ENCODE measurements at regions not wholly inside any gene's neighbourhood (a gene's known extent, or its start where the extent isn't known, plus 50 kb on each side); places are given as distances from the start of the nearest gene placed in this dataset.

DNA sequence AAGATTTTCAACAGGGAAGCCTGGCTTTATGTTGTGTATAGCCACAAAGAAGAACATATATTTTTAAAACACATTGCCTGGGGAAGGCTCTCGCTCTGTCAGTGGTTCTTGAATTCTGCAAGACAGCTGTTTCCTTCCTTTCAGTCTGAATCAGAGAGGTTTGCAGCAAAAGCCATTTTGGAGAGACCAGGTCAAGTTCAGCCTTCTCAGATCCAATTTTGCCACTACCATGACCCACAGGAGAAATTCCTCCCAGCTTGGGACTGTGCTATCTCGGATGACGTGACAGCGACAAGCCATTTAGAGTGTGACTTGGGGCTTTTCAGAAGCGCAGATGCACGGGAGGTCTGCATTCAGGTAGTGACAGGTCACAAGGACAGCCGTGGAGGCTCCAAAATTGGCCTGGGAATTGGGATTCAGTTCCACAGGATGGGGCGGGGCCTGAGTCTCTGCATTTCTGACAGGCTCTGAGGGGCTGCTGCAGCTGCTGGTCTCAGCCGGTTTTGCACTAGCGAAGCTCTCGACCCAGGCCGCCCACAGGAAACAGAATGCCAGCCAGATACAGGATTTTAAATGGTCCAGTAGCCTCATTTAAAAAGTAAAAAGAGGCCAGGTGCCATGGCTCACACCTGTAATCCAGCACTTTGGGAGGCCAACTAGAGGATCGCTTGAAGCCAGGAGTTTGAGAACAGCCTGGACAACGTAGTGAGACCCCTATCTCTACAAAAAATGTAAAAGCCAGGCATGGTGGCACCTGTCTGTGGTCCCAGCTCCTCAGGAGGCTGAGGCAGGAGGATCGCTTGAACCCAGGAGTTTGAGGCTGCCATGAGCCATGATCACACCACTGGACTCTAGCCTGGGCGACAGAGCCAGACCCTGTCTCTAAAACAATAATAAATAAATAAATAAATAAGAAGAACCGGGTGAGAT lies 196.6 kb upstream of the CIBAR2 start:
- Histone ChIP-seq H3K9me3 (ENCODE audit: insufficient read depth, low read depth, low read length) (no peaks in the 10 kb centered on the region), H3K79me2 (ENCODE audit: insufficient read depth, low read length) (no peaks in the 10 kb centered on the region), H4K20me1 (ENCODE audit: insufficient read depth, low read length) (peaks cover 84% of the 10 kb centered on the region)

DNA sequence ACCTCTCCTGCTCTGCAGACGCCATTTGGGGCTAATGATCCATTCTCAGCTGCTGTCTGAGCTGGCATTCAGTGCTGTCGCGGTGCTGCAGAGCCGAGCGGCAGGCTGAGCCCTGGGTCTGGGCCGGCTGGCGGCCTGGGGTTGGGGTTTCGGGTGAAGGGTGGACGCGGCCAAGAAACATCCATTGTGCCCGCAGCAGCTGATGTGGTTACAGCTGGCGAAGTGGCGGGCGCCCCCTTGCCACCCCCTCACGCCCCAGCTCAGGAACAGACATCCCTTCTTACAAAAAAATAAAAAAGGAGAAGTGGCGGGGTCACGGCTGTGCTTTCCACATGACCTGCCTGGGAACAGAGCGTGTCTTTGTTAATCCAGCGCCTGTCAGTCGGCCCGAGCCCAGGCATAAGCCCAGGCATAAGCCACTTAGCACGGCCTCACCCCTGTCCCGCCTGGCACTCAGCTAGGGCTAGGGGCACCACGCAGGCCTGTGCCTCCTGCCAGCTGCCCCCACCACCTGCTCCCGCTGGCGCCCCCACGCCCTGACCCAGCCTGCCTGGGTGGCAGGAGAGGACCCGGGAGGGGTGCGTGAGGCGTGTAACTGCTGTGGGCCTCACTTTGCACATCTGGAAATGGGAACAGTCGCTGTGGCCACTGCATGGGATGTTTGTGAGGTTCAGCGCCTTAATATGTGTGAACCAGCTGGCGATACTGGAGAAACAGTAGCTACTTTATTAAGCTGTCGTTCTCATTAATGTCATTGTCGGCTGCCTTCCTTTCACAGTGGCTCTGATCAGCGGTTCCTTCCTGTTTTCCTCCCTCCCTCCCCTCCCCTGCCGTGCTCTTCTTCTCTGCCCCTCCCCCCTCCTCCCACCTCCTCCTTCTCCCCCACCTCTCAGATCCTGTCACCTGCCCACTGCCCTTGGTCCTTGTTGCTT lies 197.7 kb upstream of the CIBAR2 start:
- peaks cover 2% of the 10 kb centered on the region for H3K27me3 ChIP-seq (ENCODE audit: insufficient read depth, low read length)
- H3K27me3 Mint-ChIP-seq (ENCODE audit: low read depth, unreplicated experiment): peaks cover 9% of the 10 kb centered on the region
- H3K36me3 Mint-ChIP-seq (ENCODE audit: low read depth, unreplicated experiment): no peaks in the 10 kb centered on the region
- FAIRE-seq (no peak), DNase-seq (ENCODE audit: low read depth) (no peak)
- no peaks in the 10 kb centered on the region for H3K9me3 ChIP-seq (ENCODE audit: insufficient read depth, low read depth, low read length)
- H4K20me1 ChIP-seq (ENCODE audit: insufficient read depth, low read length): peaks cover 84% of the 10 kb centered on the region
- H3K4me3 Mint-ChIP-seq (ENCODE audit: unreplicated experiment): no peak overlapping the region
- no peak overlapping the region for H3K27ac ChIP-seq (ENCODE audit: low read depth, low read length)
- peaks cover 16% of the 10 kb centered on the region for H3K4me1 ChIP-seq (ENCODE audit: insufficient read depth, low read length)
- no peak overlapping the region for H3K27ac Mint-ChIP-seq (ENCODE audit: unreplicated experiment)
- H2AFZ ChIP-seq (ENCODE audit: low read depth, low read length): no peak overlapping the region
- H3K9me3 Mint-ChIP-seq (ENCODE audit: unreplicated experiment): no peaks in the 10 kb centered on the region
- no peaks in the 10 kb centered on the region for H3K79me2 ChIP-seq (ENCODE audit: insufficient read depth, low read length)
- H3K4me3 ChIP-seq (ENCODE audit: insufficient read depth, low read depth, low read length): no peak overlapping the region
- peaks cover 25% of the 10 kb centered on the region for H3K4me1 Mint-ChIP-seq (ENCODE audit: low read depth, unreplicated experiment)
- no peaks in the 10 kb centered on the region for H3K36me3 ChIP-seq (ENCODE audit: insufficient read depth, low read length)
- H3K4me2 ChIP-seq (ENCODE audit: low read length): no peak overlapping the region
- no peak overlapping the region for H3K9ac ChIP-seq (ENCODE audit: low read length)
- TF ChIP-seq EZH2 (IDR thresholded peaks at IDR 0.05; ENCODE audit: insufficient read depth, low read length): no peak
- TF ChIP-seq, protein P1, sequence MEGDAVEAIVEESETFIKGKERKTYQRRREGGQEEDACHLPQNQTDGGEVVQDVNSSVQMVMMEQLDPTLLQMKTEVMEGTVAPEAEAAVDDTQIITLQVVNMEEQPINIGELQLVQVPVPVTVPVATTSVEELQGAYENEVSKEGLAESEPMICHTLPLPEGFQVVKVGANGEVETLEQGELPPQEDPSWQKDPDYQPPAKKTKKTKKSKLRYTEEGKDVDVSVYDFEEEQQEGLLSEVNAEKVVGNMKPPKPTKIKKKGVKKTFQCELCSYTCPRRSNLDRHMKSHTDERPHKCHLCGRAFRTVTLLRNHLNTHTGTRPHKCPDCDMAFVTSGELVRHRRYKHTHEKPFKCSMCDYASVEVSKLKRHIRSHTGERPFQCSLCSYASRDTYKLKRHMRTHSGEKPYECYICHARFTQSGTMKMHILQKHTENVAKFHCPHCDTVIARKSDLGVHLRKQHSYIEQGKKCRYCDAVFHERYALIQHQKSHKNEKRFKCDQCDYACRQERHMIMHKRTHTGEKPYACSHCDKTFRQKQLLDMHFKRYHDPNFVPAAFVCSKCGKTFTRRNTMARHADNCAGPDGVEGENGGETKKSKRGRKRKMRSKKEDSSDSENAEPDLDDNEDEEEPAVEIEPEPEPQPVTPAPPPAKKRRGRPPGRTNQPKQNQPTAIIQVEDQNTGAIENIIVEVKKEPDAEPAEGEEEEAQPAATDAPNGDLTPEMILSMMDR (IDR thresholded peaks at IDR 0.05; ENCODE audit: insufficient read depth, low read depth, low read length): no peak

More for the DNA sequence above, 196.6 kb upstream of the CIBAR2 start:
- no peak for FAIRE-seq
- H3K9me3 Mint-ChIP-seq (ENCODE audit: unreplicated experiment): no peaks in the 10 kb centered on the region
- H3K27ac ChIP-seq (ENCODE audit: low read depth, low read length): no peak overlapping the region
- DNase-seq (ENCODE audit: low read depth): no peak
- peaks cover 16% of the 10 kb centered on the region for H3K4me1 ChIP-seq (ENCODE audit: insufficient read depth, low read length)
- H3K4me1 Mint-ChIP-seq (ENCODE audit: low read depth, unreplicated experiment): peaks cover 20% of the 10 kb centered on the region
- no peak for TF ChIP-seq EZH2 (IDR thresholded peaks at IDR 0.05; ENCODE audit: insufficient read depth, low read length)
- TF ChIP-seq, protein P1 (IDR thresholded peaks at IDR 0.05; ENCODE audit: insufficient read depth, low read depth, low read length): no peak
- peaks cover 2% of the 10 kb centered on the region for H3K27me3 ChIP-seq (ENCODE audit: insufficient read depth, low read length)
- H3K36me3 Mint-ChIP-seq (ENCODE audit: low read depth, unreplicated experiment): no peaks in the 10 kb centered on the region
- H3K4me2 ChIP-seq (ENCODE audit: low read length): no peak overlapping the region
- H3K4me3 ChIP-seq (ENCODE audit: insufficient read depth, low read depth, low read length): no peak overlapping the region
- H3K9ac ChIP-seq (ENCODE audit: low read length): no peak overlapping the region
- no peak overlapping the region for H3K4me3 Mint-ChIP-seq (ENCODE audit: unreplicated experiment)
- no peak overlapping the region for H2AFZ ChIP-seq (ENCODE audit: low read depth, low read length)
- no peak overlapping the region for H3K27ac Mint-ChIP-seq (ENCODE audit: unreplicated experiment)
- H3K36me3 ChIP-seq (ENCODE audit: insufficient read depth, low read length): no peaks in the 10 kb centered on the region
- H3K27me3 Mint-ChIP-seq (ENCODE audit: low read depth, unreplicated experiment): peaks cover 9% of the 10 kb centered on the region
